ENCODE measurements at regions not wholly inside any gene's neighbourhood (a gene's known extent, or its start where the extent isn't known, plus 50 kb on each side); places are given as distances from the start of the nearest gene placed in this dataset.
A peak's percentile ranks its signal among the peaks of the same experiment; 100 is the strongest.

DNA sequence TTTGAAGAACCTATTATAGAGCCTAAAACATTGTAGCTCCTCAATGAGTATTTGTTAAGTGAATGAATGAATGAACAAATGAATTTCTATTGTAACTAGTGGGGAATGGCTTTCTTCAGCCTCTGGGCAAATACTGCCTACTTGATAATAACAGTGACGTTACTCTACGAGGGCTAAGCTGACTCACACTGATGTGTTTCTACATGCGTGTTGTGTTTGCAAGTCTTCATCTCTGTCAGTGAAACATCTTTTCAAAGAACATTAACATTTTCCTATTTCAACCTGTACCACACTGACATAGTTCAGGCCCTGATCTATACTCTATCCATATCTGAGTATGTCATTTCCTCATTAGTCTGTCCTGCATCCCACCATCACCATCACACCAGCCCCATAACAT lies 319.9 kb upstream of the ACVR2A start:
- intact Hi-C loops (cut with DNase I): no loop called here
- ATAC-seq (no peak), DNase-seq (no peak)
- Histone ChIP-seq H3K9me3 (no peaks in the 10 kb centered on the region), H3K27ac (no peak overlapping the region), H3K4me1 (no peaks in the 10 kb centered on the region), H3K36me3 (ENCODE audit: insufficient read depth in 1 of 2, low read depth in 1 of 2) (no peaks in the 10 kb centered on the region), H3K27me3 (ENCODE audit: insufficient read depth in 3 of 3, low read length in 2 of 3) (peaks cover 0 to 3% (median 0%) of the 10 kb centered on the region in 3 donors), H3K4me3 (no peak overlapping the region)
- TF ChIP-seq, protein P1, sequence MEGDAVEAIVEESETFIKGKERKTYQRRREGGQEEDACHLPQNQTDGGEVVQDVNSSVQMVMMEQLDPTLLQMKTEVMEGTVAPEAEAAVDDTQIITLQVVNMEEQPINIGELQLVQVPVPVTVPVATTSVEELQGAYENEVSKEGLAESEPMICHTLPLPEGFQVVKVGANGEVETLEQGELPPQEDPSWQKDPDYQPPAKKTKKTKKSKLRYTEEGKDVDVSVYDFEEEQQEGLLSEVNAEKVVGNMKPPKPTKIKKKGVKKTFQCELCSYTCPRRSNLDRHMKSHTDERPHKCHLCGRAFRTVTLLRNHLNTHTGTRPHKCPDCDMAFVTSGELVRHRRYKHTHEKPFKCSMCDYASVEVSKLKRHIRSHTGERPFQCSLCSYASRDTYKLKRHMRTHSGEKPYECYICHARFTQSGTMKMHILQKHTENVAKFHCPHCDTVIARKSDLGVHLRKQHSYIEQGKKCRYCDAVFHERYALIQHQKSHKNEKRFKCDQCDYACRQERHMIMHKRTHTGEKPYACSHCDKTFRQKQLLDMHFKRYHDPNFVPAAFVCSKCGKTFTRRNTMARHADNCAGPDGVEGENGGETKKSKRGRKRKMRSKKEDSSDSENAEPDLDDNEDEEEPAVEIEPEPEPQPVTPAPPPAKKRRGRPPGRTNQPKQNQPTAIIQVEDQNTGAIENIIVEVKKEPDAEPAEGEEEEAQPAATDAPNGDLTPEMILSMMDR (IDR thresholded peaks at IDR 0.05): no peak
- 95 to 98% (median 96%) methylated on average over 3 of the region's 3 CpGs for WGBS, 3 donors

DNA sequence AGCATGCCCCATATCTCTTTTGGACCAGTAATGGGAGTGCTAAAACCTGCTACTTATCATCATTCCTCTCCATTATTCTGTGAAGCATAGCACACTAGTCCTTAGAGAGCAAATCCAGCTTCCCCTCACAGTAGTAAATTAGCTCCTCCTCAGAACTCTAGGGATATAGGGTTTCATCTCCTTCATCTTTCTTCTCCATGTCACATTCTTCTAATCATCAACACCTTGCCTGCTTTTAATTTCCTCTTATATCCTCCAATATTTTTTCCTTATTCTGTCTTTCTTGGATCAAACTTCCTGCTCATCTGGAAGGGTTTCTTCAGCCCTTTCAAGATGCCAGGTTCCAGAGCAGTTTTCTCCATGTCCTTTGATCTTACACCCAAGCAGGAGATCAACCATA lies 321.4 kb upstream of the ACVR2A start:
- H3K27me3 ChIP-seq (ENCODE audit: insufficient read depth in 3 of 3, low read length in 2 of 3): peaks cover 0 to 3% (median 0%) of the 10 kb centered on the region in 3 donors
- intact Hi-C loops (cut with DNase I): no loop called here
- DNase-seq (no peak), ATAC-seq (no peak)
- no peaks in the 10 kb centered on the region for H3K36me3 ChIP-seq (ENCODE audit: insufficient read depth in 1 of 2, low read depth in 1 of 2)
- H3K4me3 ChIP-seq: no peak overlapping the region
- no peak overlapping the region for H3K27ac ChIP-seq
- no peaks in the 10 kb centered on the region for H3K4me1 ChIP-seq
- TF ChIP-seq, protein P1 (IDR thresholded peaks at IDR 0.05): no peak
- H3K9me3 ChIP-seq: no peaks in the 10 kb centered on the region

DNA sequence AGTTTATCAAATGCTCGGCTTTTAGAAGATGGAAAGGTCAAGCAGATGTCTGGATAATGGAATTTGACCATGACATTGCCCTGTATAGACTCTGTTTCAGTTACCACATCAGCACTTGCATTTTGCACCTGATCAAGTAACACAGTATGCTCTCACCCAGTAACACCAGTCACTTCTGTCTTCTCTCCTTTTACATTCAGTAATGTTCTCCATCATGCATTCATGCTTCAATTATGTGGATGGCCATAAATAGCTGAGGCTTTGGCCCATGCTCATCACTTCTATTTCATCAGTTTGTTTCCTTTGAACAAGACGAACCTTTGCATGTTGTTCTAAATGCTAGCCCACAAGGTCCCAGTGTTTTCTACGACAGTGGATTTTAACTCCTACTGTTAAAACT lies 322.9 kb upstream of the ACVR2A start:
- TF ChIP-seq, protein P1 (IDR thresholded peaks at IDR 0.05): no peak
- Histone ChIP-seq H3K27ac (no peak overlapping the region), H3K4me3 (no peak overlapping the region), H3K27me3 (ENCODE audit: insufficient read depth in 3 of 3, low read length in 2 of 3) (peaks cover 0 to 3% (median 0%) of the 10 kb centered on the region in 3 donors), H3K9me3 (no peaks in the 10 kb centered on the region), H3K36me3 (ENCODE audit: insufficient read depth in 1 of 2, low read depth in 1 of 2) (no peaks in the 10 kb centered on the region), H3K4me1 (no peaks in the 10 kb centered on the region)
- DNase-seq: no peak
- intact Hi-C loops (cut with DNase I): no loop called here
- peak; percentile 69 to 99 (median 98) for ATAC-seq
- WGBS, 3 donors: 36 to 42% (median 37%) methylated on average over 3 of the region's 3 CpGs

DNA sequence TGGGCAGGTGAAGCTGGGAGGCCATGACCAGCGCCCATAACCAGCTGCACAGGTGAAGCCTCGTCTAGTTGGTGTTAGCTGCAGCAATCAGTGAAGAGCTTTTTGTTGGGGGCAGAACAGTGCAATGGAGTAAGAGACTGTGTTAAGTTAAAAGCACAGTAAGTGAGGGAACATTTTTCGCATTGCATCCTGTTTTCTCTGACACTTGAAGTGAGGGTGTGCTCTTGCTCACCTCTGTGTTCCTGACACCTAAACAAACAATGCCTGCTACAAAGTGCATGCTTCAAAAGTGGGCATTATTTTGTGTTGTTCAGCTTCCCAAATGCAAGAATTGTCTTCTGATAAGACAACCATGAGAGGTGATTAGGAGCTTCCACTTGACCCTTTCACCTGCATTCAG lies 324.0 kb upstream of the ACVR2A start:
- intact Hi-C loops (cut with DNase I): no loop called here
- Histone ChIP-seq H3K27me3 (ENCODE audit: insufficient read depth in 3 of 3, low read length in 2 of 3) (peaks cover 0 to 3% (median 0%) of the 10 kb centered on the region in 3 donors), H3K9me3 (no peaks in the 10 kb centered on the region), H3K4me3 (no peak overlapping the region), H3K27ac (no peak overlapping the region), H3K36me3 (ENCODE audit: insufficient read depth in 1 of 2, low read depth in 1 of 2) (no peaks in the 10 kb centered on the region), H3K4me1 (no peaks in the 10 kb centered on the region)
- WGBS, 3 donors: 96 to 97% (median 97%) methylated on average over 3 of the region's 3 CpGs
- ATAC-seq (no peak), DNase-seq (no peak)
- TF ChIP-seq, protein P1 (IDR thresholded peaks at IDR 0.05): no peak

DNA sequence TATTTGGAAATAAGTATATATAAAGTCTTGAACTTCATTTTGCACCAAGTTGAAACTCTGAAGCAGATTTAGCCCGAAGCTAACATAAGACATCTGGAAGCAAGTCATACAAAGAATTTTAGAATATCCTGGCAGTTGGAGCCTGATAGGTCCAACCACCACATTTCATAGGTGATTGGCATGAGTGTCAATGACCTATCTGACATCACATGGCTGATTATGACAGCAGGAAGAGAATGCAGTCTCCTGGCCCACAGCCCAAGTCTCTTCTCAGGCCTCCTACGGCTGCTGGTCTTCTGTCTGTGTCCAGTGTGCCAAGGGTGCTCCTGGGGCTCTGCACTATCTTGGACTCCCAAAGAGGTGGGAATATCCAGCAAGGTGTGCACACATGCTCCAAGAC lies 325.7 kb upstream of the ACVR2A start:
- no peaks in the 10 kb centered on the region for H3K9me3 ChIP-seq
- H3K4me1 ChIP-seq: no peaks in the 10 kb centered on the region
- DNase-seq (no peak), ATAC-seq (no peak)
- H3K27ac ChIP-seq: no peak overlapping the region
- intact Hi-C loops (cut with DNase I): no loop called here
- H3K4me3 ChIP-seq: no peak overlapping the region
- no peaks in the 10 kb centered on the region for H3K27me3 ChIP-seq (ENCODE audit: insufficient read depth in 3 of 3, low read length in 2 of 3)
- WGBS, 3 donors: 69 to 80% (median 77%) methylated on average over 2 of the region's 2 CpGs
- TF ChIP-seq, protein P1 (IDR thresholded peaks at IDR 0.05): no peak
- no peaks in the 10 kb centered on the region for H3K36me3 ChIP-seq (ENCODE audit: insufficient read depth in 1 of 2, low read depth in 1 of 2)

Measured in psoas muscle (tissue), 7 donors.